A549 (cell line): ENCODE measurements at regions not wholly inside any gene's neighbourhood (a gene's known extent, or its start where the extent isn't known, plus 50 kb on each side); places are given as distances from the start of the nearest gene placed in this dataset.

Experiments used
- ATAC-seq, 2 experiments: fragments of 200-7000 bp in 1 of 2; fragments of >200 bp in 1 of 2; cut with Nextera tagmentation in 1 of 2; cut with Tn5 transposase in 1 of 2; 3 replicates each; pipeline versions ENCODE4 v1.8.0 to v1.9.1; 2018 to 2020; ENCODE audit warnings: mild to moderate bottlenecking in 1 of 2, moderate library complexity in 1 of 2
- CTCF ChIA-PET: fragments of 300-600 bp; sonication (Branson Sonifier 250); formaldehyde crosslinking; extraction: SDS; loops from one replicate; lab custom pipeline; 2021; ENCODE audit warnings: antibody characterized with exemption, inconsistent platforms; lab: Yijun Ruan, JAX
- POLR2A ChIA-PET: fragments of 350-600 bp; formaldehyde crosslinking; extraction: SDS; loops from one replicate; lab custom pipeline; 2021; ENCODE audit warnings: antibody characterized with exemption, inconsistent platforms; lab: Yijun Ruan, JAX
- DNase-seq, 2 experiments: peaks; one replicate each; pipeline versions ENCODE4 v3.0.0 to v3.0.0-alpha.2; 2011 to 2016; ENCODE audit warnings: low read depth in 1 of 2, low spot score in 1 of 2
- FAIRE-seq: peaks from 2 replicates; lab custom pipeline; 2011; peaks lifted over from hg19 to GRCh38; lab: Jason Lieb, UNC
- H3K27ac ChIP-seq, 2 experiments: fragments of >200 bp; sonication (Bioruptor Twin); formaldehyde crosslinking; 3 replicates each; pipeline ENCODE4 v1.5.1; 2016 to 2017
- H3K4me1 ChIP-seq: fragments of >200 bp; sonication (Bioruptor Twin); formaldehyde crosslinking; 3 replicates; pipeline ENCODE4 v1.6.1; 2016
- H3K4me2 ChIP-seq: fragments of >200 bp; sonication (Bioruptor Twin); formaldehyde crosslinking; 3 replicates; pipeline ENCODE4 v1.6.1; 2016
- H3K4me3 ChIP-seq: fragments of >200 bp; sonication (Bioruptor Twin); formaldehyde crosslinking; 3 replicates; pipeline ENCODE4 v1.5.1; 2016
- H3K9me3 ChIP-seq: fragments of >200 bp; sonication (Bioruptor Twin); formaldehyde crosslinking; 3 replicates; pipeline ENCODE4 v1.6.1; 2016
- BHLHE40 ChIP-seq: IDR thresholded peaks from 2 replicates; pipeline ENCODE4 v1.6.1; 2012; ENCODE audit warnings: low read depth, low read length, inconsistent platforms
- CBX2 ChIP-seq: fragments of 200-600 bp; sonication (generic); IDR thresholded peaks from 2 replicates; pipeline ENCODE4 v1.6.1; 2016; ENCODE audit warnings: low read depth, mild to moderate bottlenecking, borderline replicate concordance
- CBX8 ChIP-seq: fragments of 200-600 bp; sonication (generic); IDR thresholded peaks from 2 replicates; pipeline ENCODE4 v1.6.1; 2016
- EHMT2 ChIP-seq: fragments of 200-600 bp; sonication (generic); IDR thresholded peaks from 2 replicates; pipeline ENCODE4 v1.6.1; 2016; ENCODE audit warnings: antibody characterized with exemption, low read depth, mild to moderate bottlenecking, moderate library complexity
- FOSB ChIP-seq: fragments of 250-450 bp; sonication (Bioruptor Pico); IDR thresholded peaks from 2 replicates; pipeline ENCODE4 v1.5.0; 2020; ENCODE audit warnings: mild to moderate bottlenecking, moderate library complexity
- FOXS1 ChIP-seq: fragments of 250-450 bp; sonication (Bioruptor Pico); IDR thresholded peaks from 2 replicates; pipeline ENCODE4 v1.5.0; 2020; ENCODE audit warnings: mild to moderate bottlenecking, moderate library complexity
- HOXA7 ChIP-seq: fragments of 250-450 bp; sonication (Bioruptor Pico); IDR thresholded peaks from 2 replicates; pipeline ENCODE4 v1.5.0; 2020; ENCODE audit warnings: mild to moderate bottlenecking, moderate library complexity
- HOXB13 ChIP-seq: fragments of 250-450 bp; sonication (Bioruptor Pico); IDR thresholded peaks from 2 replicates; pipeline ENCODE4 v1.5.0; 2020; ENCODE audit warnings: low read depth, mild to moderate bottlenecking, moderate library complexity
- JUN ChIP-seq, 2 experiments: fragments of >200 bp; sonication (Bioruptor Twin); formaldehyde crosslinking; IDR thresholded peaks; 2 replicates in 1 of 2; 3 replicates in 1 of 2; pipeline ENCODE4 v1.6.1; 2016 to 2017
- KDM5A ChIP-seq: fragments of 200-600 bp; sonication (generic); IDR thresholded peaks from 2 replicates; pipeline ENCODE4 v1.6.1; 2016; ENCODE audit warnings: antibody characterized with exemption, mild to moderate bottlenecking
- MYC ChIP-seq: IDR thresholded peaks from 2 replicates; pipeline ENCODE4 v1.6.1; 2012; ENCODE audit warnings: mild to moderate bottlenecking, inconsistent platforms, low read length, improper control_type of control experiment, borderline replicate concordance
- RARB ChIP-seq: fragments of 250-450 bp; sonication (Bioruptor Pico); IDR thresholded peaks from 2 replicates; pipeline ENCODE4 v1.8.0; 2021; ENCODE audit warnings: mild to moderate bottlenecking, moderate library complexity
- RCOR1 ChIP-seq: fragments of 150-350 bp; IDR thresholded peaks from 2 replicates; pipeline ENCODE4 v1.6.1; 2014; ENCODE audit warnings: antibody characterized with exemption, low read length, low read depth
- WGBS: methylation state at CpG from one replicate; pipeline ENCODE4 v1.1.6; 2017; ENCODE audit errors: missing lambda C conversion rate; 5-methylcytosine and 5-hydroxymethylcytosine counted together
- TF ChIP-seq, protein P1 (sequence below): IDR thresholded peaks from 2 replicates; pipeline ENCODE4 v1.6.1; 2012
- TF ChIP-seq, protein P2 (sequence below): fragments of 250-450 bp; sonication (Bioruptor Pico); IDR thresholded peaks from 2 replicates; pipeline ENCODE4 v1.5.0; 2021; ENCODE audit warnings: mild to moderate bottlenecking, moderate library complexity, borderline replicate concordance
- TF ChIP-seq, protein P3 (sequence below): fragments of 450-650 bp; IDR thresholded peaks from 2 replicates; pipeline ENCODE4 v1.6.1; 2014; ENCODE audit warnings: antibody characterized with exemption

DNA sequence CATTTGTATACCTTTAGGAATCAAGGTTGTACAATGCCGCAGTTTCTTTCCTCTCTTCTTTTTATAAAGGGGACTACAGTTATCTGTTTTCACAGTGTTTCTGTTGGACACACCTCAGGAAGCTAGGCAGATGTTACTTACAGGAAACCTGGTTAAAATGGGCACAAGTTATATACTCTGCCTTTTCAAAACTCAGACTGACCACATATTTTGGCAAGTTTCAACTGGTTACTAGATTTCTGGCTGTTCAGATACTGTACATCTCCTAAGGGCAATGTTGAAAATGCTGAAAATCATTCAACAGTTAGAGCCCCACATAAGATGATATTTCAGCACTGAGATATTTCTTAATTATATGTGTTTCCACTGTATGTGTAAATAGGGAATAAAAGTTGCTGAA, 92.5 kb upstream of the SLC35B3 start:
- TF ChIP-seq, protein P1, sequence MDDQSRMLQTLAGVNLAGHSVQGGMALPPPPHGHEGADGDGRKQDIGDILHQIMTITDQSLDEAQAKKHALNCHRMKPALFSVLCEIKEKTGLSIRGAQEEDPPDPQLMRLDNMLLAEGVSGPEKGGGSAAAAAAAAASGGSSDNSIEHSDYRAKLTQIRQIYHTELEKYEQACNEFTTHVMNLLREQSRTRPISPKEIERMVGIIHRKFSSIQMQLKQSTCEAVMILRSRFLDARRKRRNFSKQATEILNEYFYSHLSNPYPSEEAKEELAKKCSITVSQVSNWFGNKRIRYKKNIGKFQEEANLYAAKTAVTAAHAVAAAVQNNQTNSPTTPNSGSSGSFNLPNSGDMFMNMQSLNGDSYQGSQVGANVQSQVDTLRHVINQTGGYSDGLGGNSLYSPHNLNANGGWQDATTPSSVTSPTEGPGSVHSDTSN: no peak
- TF ChIP-seq, protein P2, sequence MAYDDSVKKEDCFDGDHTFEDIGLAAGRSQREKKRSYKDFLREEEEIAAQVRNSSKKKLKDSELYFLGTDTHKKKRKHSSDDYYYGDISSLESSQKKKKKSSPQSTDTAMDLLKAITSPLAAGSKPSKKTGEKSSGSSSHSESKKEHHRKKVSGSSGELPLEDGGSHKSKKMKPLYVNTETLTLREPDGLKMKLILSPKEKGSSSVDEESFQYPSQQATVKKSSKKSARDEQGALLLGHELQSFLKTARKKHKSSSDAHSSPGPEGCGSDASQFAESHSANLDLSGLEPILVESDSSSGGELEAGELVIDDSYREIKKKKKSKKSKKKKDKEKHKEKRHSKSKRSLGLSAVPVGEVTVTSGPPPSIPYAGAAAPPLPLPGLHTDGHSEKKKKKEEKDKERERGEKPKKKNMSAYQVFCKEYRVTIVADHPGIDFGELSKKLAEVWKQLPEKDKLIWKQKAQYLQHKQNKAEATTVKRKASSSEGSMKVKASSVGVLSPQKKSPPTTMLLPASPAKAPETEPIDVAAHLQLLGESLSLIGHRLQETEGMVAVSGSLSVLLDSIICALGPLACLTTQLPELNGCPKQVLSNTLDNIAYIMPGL (CRISPR knock-in tag): no peak
- TF ChIP-seq EHMT2 (no peak), KDM5A (no peak), FOSB (no peak), RCOR1 (no peak), FOXS1 (CRISPR knock-in tag) (no peak), JUN (IDR thresholded peaks at IDR 0.05) (no peak), MYC (no peak)
- ATAC-seq: no peak
- H3K9me3 ChIP-seq: no peaks in the 10 kb centered on the region
- H3K4me1 ChIP-seq: no peaks in the 10 kb centered on the region
- no peak for DNase-seq
- POLR2A ChIA-PET: no interaction called here
- no peak overlapping the region for H3K27ac ChIP-seq
- CTCF ChIA-PET: no interaction called here
- no peak overlapping the region for H3K4me3 ChIP-seq
- no peak for FAIRE-seq
- H3K4me2 ChIP-seq: no peak overlapping the region
- 97% methylated on average over 1 of the region's 1 CpG for WGBS

DNA sequence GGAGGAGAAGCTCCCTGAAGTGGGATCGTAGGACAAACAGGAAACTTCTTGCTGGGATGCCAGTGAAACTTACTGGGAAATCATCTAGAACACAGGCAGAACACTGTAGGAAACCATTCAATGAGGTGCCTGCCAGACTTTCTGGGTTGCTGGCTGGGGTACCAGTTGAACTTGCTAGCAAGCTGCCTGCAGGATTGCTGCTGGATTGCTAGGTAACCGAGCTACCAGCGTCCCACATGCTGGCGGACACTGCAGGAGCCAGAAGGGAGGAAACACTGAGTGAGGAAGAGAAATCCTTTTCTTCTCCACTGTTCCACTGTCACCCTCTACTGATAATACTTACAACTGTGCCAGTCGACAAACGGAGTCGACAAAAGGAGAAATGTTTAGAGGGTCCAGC, 91.3 kb upstream of the SLC35B3 start:
- FAIRE-seq: no peak
- no peak overlapping the region for H3K27ac ChIP-seq
- WGBS: 10% methylated on average over 3 of the region's 7 CpGs
- H3K4me3 ChIP-seq: no peak overlapping the region
- no peak for ATAC-seq
- TF ChIP-seq RARB (CRISPR knock-in tag) (no peak), EHMT2 (no peak)
- DNase-seq: no peak
- no peak overlapping the region for H3K4me2 ChIP-seq
- CTCF ChIA-PET: no interaction called here
- H3K9me3 ChIP-seq: no peaks in the 10 kb centered on the region
- POLR2A ChIA-PET: no interaction called here
- H3K4me1 ChIP-seq: no peaks in the 10 kb centered on the region

DNA sequence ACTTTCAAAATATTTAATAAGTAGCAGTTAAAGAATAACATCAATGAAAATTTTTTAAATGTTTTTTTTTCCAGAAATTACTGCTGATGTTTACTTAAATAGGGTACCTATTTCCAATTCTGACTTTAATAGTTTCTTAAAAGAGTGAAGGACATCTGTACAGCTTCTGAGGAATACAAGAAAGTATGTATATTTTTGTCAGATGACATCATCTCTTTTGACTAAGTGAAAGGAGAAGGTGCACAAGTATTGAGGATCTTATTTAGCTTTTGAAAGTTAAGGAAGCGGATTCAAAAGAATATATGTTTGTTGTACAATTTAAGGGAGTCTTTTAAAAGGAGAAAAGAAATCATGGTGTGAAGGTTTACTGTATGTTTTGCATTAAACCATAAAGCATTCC, 90.0 kb upstream of the SLC35B3 start:
- 31% methylated on average over 1 of the region's 1 CpG for WGBS
- Histone ChIP-seq H3K9me3 (no peaks in the 10 kb centered on the region), H3K4me1 (no peaks in the 10 kb centered on the region), H3K4me3 (no peak overlapping the region), H3K4me2 (no peak overlapping the region), H3K27ac (no peak overlapping the region)
- ChIA-PET CTCF (no interaction called here), POLR2A (no interaction called here)
- FAIRE-seq (no peak), DNase-seq (no peak), ATAC-seq (no peak)
- TF ChIP-seq BHLHE40: no peak
- no peak for TF ChIP-seq HOXB13 (CRISPR knock-in tag)
- TF ChIP-seq, protein P3, sequence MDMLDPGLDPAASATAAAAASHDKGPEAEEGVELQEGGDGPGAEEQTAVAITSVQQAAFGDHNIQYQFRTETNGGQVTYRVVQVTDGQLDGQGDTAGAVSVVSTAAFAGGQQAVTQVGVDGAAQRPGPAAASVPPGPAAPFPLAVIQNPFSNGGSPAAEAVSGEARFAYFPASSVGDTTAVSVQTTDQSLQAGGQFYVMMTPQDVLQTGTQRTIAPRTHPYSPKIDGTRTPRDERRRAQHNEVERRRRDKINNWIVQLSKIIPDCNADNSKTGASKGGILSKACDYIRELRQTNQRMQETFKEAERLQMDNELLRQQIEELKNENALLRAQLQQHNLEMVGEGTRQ: no peak
- TF ChIP-seq RARB (CRISPR knock-in tag): no peak
- TF ChIP-seq HOXA7 (CRISPR knock-in tag): no peak
- TF ChIP-seq CBX2: no peak
- no peak for TF ChIP-seq KDM5A
- TF ChIP-seq, protein P1: no peak
- no peak for TF ChIP-seq CBX8
- TF ChIP-seq FOXS1 (CRISPR knock-in tag): no peak
